OCI-LY7 (cell line): ENCODE measurements at regions not wholly inside any gene's neighbourhood (a gene's known extent, or its start where the extent isn't known, plus 50 kb on each side); places are given as distances from the start of the nearest gene placed in this dataset.

Source experiments
- EZH2phosphoT487 ChIP-seq: fragments of 200-600 bp; sonication (generic); IDR thresholded peaks from 2 replicates; pipeline ENCODE4 v1.6.1; 2018; ENCODE audit warnings: low read depth, borderline replicate concordance, mild to moderate bottlenecking, mixed run types, antibody characterized with exemption, low read length, moderate library complexity, mixed read lengths
- TF ChIP-seq, protein P1 (sequence below): fragments of 200-600 bp; sonication (generic); conservative IDR thresholded peaks from 2 replicates; pipeline ENCODE4 v1.5.1; 2014; ENCODE audit warnings: mild to moderate bottlenecking, antibody characterized with exemption, low read length, moderate library complexity, mixed read lengths

DNA sequence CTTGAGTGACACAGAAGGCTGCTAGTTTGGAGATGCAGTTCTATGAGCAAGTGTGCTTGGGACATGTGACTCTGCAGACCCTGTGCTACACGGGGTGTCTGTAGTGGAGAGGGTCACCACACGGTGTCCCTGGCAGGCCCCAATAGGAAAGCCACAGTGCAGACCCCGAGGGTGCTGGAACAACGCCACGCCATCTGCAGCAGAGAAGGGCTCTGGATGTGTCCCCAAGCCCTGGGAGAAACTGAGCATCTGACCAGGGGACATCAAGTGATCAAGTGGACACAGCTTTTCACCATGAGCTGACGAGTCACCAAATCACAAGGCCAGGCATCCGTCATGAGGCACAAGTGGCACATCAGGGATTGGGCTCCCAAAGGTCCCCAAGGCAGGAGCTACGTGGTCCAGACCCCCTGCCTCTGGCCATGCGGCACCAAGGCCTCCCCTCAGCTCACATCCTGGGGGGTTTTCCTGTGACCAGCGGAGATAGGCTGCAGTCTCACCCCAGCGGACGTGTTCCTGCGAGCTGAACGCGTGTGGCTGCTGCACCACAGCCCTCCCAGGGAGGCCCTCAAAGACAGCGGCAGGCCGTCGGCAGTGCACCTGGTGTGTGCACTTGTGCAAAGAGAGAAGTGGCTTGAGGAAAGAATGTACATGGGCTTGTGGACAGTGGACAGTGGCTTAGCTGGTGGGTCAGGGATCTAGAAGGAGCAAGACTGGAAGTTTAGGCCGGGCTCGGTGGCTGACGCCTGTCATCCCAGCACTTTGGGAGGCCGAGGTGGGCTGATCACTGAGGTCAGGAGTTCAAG is 96.7 kb downstream of the RPS6KA4 start:
- TF ChIP-seq, protein P1, sequence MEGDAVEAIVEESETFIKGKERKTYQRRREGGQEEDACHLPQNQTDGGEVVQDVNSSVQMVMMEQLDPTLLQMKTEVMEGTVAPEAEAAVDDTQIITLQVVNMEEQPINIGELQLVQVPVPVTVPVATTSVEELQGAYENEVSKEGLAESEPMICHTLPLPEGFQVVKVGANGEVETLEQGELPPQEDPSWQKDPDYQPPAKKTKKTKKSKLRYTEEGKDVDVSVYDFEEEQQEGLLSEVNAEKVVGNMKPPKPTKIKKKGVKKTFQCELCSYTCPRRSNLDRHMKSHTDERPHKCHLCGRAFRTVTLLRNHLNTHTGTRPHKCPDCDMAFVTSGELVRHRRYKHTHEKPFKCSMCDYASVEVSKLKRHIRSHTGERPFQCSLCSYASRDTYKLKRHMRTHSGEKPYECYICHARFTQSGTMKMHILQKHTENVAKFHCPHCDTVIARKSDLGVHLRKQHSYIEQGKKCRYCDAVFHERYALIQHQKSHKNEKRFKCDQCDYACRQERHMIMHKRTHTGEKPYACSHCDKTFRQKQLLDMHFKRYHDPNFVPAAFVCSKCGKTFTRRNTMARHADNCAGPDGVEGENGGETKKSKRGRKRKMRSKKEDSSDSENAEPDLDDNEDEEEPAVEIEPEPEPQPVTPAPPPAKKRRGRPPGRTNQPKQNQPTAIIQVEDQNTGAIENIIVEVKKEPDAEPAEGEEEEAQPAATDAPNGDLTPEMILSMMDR = no peak
- TF ChIP-seq EZH2phosphoT487 = no peak
